ENCODE measurements at regions not wholly inside any gene's neighbourhood (a gene's known extent, or its start where the extent isn't known, plus 50 kb on each side); places are given as distances from the start of the nearest gene placed in this dataset.
"Not testable (repeated sequence)": the region's sequence is repeated elsewhere in the genome, so short reads cannot be mapped to it uniquely, and the experiment has no call there.

GRCh38 chr2:118375907-118376485 lies 287.7 kb downstream of the INSIG2 start:
- TF ChIP-seq CTCF (IDR thresholded peaks at IDR 0.05; ENCODE audit: insufficient read depth, low read length, poor library complexity, severe bottlenecking), result no peak
- no peak for DNase-seq (ENCODE audit: extremely low read depth, insufficient read length)
- peaks cover 1% of the 10 kb centered on the region; the same call in 1 of the 2 replicates for H3K27me3 ChIP-seq (replicated peaks; ENCODE audit: control insufficient read depth, insufficient read depth, low read length)
- H3K4me3 ChIP-seq (replicated peaks; ENCODE audit: low read depth, low read length), result no peak overlapping the region
- H3K36me3 ChIP-seq (ENCODE audit: control insufficient read depth, insufficient read depth, low read length), result no peaks in the 10 kb centered on the region

- H3K27me3 ChIP-seq (replicated peaks; ENCODE audit: control insufficient read depth, insufficient read depth, low read length), result peaks cover 1% of the 10 kb centered on the region; the same call in 1 of the 2 replicates
- H3K36me3 ChIP-seq (ENCODE audit: control insufficient read depth, insufficient read depth, low read length), result no peaks in the 10 kb centered on the region
- no peak for TF ChIP-seq CTCF (IDR thresholded peaks at IDR 0.05; ENCODE audit: insufficient read depth, low read length, poor library complexity, severe bottlenecking)
- no peak for DNase-seq (ENCODE audit: extremely low read depth, insufficient read length)
- no peak overlapping the region for H3K4me3 ChIP-seq (replicated peaks; ENCODE audit: low read depth, low read length)
These were observed 286.9 kb downstream of the INSIG2 start for GRCh38 chr2:118374974-118375755.

- Histone ChIP-seq H3K36me3 (ENCODE audit: control insufficient read depth, insufficient read depth, low read length) (no peaks in the 10 kb centered on the region), H3K4me3 (replicated peaks; ENCODE audit: low read depth, low read length) (no peak overlapping the region), H3K27me3 (replicated peaks; ENCODE audit: control insufficient read depth, insufficient read depth, low read length) (peaks cover 1% of the 10 kb centered on the region; the same call in 1 of the 2 replicates)
- no peak for TF ChIP-seq CTCF (IDR thresholded peaks at IDR 0.05; ENCODE audit: insufficient read depth, low read length, poor library complexity, severe bottlenecking)
- no peak for DNase-seq (ENCODE audit: extremely low read depth, insufficient read length)
These were observed 284.9 kb downstream of the INSIG2 start for GRCh38 chr2:118372886-118373830.

GRCh38 chr2:118371515-118371914 lies 283.2 kb downstream of the INSIG2 start:
- DNase-seq (ENCODE audit: extremely low read depth, insufficient read length), result no peak
- H3K4me3 ChIP-seq (replicated peaks; ENCODE audit: low read depth, low read length), result no peak overlapping the region
- TF ChIP-seq CTCF (IDR thresholded peaks at IDR 0.05; ENCODE audit: insufficient read depth, low read length, poor library complexity, severe bottlenecking), result peak; percentile 77
- H3K36me3 ChIP-seq (ENCODE audit: control insufficient read depth, insufficient read depth, low read length), result no peaks in the 10 kb centered on the region
- H3K27me3 ChIP-seq (replicated peaks; ENCODE audit: control insufficient read depth, insufficient read depth, low read length), result no peaks in the 10 kb centered on the region; the same call in 1 of the 2 replicates

GRCh38 chr2:118369521-118369920 lies 281.2 kb downstream of the INSIG2 start:
- not testable (repeated sequence) for H3K27me3 ChIP-seq (replicated peaks; ENCODE audit: control insufficient read depth, insufficient read depth, low read length); H3K36me3 ChIP-seq (ENCODE audit: control insufficient read depth, insufficient read depth, low read length); DNase-seq (ENCODE audit: extremely low read depth, insufficient read length); H3K4me3 ChIP-seq (replicated peaks; ENCODE audit: low read depth, low read length)
